ENCODE measurements at regions not wholly inside any gene's neighbourhood (a gene's known extent, or its start where the extent isn't known, plus 50 kb on each side); places are given as distances from the start of the nearest gene placed in this dataset.
"Not testable (repeated sequence)": the region's sequence is repeated elsewhere in the genome, so short reads cannot be mapped to it uniquely, and the experiment has no call there.

DNA sequence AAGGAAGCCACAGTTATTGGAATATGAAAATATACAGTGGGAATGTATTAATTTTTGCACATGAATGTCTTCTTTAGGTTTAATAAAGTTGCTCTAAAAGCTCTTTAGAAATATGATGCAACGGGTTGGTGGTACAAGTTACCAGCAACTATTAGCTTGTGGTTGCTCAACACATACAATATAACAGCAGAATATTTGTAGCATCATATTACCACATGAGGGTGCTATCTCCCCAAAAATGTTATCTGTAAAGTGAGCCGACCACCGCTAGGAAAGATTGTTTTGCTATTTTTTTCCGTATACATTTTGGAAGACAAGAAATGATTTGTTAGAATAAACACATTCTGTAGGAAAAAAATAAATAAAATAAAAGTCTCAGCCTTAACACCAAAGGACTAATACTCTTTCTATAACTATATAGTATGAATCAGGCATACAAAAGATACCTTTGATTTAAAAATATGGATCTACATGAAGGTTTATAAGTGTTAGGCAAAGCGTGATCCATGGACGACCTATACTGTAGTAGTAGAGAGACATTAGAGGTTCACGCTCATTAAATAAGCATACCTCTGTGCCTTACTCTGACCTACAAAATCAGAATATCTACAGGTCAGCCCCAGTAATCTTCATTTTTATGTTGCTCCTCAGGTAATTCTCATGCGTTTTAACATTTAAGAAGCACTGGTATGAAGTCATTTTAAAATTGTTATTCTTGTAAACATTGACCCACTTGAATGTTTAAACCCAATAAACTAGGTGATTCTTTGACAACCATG lies 1110.6 kb upstream of the ACVR2A start:
- DNase-seq: peak in 2 of 58 donors; percentile 1 to 9

DNA sequence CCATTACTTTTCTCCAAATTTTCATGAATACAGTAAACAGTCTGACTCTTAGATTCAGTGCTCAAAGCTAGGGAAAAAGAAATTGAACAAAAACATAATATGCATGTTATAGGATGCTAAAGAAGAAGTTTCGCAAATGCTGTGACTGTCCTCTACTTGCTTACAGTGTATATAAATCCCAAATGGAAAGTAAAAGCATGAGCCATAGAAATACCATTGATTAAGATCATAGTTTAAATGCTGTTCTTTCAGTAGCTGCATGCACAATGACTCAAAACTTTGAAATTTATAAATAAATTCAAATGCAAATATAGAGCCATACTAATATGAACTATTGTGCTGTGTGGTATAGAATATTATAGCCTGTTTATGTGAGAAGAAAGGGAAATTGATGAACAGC lies 1113.9 kb upstream of the ACVR2A start:
- no peak for DNase-seq

DNA sequence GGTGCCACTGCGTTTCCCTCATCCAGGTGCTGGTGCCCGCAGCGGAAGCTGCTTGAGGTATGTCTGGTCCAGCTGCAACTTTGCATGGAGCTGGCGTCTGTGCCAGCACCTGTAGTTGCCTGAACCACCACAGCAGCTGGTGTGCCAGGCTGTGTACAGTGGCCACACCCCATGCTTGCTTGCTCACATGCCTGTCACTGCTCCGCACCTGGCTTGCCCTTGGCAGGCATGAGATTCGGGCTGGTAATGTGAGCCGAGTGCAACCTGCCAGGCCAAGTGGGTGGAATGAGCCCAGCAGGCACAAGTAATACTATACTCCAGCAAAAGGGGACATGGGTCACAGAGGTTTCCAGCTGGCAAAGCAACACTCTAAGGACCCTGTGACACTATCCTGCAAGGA lies 1123.3 kb upstream of the ACVR2A start:
- DNase-seq: no peak

DNA sequence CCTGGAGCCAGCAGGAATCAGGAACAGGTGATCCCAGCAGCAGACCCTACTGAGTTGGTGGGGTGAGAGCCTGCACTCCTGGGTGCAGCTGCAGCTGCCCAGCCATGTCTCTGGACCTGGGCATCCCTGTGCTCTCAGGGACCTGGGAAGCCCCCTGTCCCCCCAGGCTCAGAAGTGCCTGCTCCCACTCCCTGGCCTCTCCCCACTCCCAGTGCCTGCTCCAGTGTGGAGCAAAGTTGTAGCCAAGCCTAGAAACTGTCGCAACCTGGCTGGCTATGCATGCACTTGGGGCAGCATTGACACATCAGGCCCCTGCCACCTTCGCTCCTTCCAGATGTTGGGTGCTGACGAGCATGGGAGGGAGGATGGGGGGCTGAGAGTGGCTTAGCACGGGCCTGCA lies 1124.7 kb upstream of the ACVR2A start:
- DNase-seq: no peak

DNA sequence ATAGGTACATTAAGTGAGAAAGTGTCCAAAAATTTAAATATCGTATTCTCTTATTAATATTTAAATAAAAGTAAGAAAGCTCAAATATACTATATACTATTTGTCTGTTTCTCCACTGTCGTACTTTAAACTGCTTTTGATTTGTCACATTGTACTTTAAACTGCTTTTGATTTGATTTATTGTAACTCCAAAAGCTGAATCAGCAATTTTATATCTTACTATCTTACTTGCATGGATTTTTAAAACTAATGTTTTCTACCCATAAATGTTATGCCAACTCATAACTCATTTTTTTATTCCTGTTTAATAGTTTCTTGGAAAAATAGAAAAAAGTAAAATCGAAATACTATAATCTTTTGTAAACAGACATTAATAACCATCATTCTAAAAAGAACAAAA lies 1128.2 kb upstream of the ACVR2A start:
- no peak for DNase-seq

DNA sequence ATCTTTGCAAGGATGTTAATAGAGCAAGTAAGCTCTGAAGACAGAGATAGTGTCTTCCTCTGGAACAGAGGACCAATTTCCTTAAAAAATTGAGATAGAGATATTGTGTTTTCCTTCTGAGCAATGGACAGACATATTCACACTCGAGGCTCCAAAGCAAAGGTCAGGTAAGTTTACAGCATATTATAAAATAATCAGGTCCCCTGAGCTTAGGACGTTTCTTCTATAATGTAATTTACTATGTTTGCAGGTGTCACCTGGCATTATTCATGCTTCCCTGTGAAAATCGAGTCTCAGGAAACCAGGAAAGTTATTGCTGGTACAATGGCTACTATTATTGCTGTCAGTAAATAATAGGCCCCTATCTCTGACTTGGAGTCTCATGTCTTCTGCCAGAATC lies 1135.8 kb upstream of the ACVR2A start:
- DNase-seq: no peak

DNA sequence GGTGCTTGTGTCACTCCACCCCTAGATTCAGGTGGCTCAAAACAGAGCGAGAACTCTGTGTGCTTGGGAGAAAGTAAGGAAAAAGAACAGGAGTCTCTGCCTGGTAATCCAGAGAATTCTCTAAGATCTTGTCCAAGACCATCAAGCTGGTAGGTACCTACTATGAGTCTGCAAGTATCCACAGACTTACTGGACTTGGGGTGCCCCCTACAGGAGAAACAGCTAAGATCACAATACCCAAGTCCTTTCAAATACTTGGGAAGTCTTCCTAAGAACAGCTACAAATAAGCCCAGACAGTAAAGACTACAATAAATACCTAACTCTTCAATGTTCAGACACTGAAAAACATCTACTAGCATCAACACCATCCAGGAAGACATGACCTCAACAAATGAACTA lies 1143.6 kb upstream of the ACVR2A start:
- DNase-seq: no peak

DNA sequence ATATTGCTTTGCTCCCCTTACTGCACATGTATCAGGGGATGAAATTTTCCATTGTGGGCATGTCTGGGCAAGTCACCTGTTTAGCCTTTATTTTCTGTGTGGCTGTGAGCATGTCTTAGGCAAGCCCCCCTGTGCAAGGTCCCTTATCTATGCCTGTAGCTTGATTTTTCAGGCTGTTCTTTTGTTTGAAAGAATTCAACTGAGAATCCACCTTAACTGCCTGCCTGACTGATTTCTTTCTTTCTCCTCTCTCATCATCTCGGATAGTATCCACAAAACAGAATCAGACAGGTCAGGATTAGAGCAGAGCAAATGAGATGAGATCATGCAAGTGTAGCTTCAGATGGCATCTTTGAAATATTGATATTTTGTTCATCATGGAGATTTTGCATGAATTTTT lies 1147.5 kb upstream of the ACVR2A start:
- DNase-seq: no peak

DNA sequence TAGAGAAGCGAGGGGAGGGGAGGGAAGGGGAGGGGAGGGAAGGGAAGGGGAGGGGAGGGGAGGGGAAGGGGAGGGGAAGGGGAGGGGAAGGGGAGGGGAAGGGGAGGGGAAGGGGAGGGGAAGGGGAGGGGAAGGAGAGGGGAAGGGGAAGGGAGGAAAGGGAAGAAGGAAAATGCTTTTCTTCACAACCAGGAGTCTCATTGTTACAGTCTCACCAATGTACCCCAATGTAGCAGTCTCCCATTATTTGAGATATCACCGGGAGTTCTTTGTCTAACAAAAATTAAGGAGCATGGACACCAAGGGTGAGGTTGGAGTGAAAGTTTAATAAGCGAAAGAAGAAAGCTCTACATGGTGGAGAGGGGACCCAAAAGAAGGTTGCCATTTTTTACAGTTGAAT lies 1148.0 kb upstream of the ACVR2A start:
- not testable (repeated sequence) for DNase-seq

DNA sequence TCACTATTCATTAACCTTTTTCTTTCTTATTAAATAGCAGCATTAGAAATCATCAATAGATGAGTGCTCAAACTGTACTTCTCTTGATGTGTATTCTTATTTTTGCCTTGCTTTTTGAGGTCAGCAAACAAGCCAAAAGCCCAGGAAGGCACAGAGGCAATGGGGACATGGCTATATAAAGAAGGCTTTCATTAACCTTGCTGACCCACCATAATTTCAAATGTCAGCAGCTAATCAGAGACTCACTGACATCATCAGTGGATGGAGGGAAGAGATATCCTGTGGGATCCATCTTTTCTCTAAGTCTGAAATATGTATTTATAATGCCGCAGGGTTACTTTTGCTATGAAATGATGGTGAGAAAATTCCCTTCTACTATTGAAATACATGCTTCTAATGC lies 1162.8 kb upstream of the ACVR2A start:
- no peak for DNase-seq

DNA sequence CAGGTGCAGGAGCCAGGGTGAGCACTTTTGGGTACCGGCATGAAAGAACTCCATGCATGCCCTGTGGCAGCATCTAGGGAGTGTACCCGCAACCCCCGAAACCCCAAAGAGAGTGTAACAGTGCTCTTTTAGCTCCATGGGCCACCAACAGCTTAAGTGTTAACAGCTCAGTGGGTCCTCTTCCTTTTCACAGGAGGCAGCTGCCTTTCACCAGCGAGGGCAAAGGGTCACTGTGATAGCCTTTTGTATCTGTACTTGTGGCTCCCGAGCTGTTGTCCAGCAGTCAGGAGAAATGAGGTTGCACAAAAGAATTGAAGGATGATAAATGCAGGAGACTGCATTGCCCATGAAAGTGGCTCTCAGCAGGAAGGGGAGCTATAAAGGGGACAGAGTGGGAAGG lies 1166.3 kb upstream of the ACVR2A start:
- no peak for DNase-seq

DNA sequence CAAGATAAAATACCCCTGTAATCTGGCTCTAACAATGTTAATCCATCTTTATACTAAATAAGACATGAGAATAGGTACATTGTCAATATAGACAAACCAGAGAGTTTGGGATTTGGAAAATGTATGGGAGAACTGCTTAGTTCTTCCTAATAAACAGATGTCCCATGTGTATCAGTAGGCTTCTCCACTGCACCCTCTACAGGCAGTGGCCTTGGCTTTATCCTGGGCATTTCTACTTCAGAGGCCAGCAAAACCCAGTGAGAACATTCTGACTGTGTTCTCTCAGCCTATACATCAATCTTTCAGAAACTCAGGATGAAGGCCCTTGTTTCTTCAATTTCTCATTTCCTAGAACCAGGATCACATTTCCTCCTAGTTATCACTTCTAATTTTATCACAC lies 1167.5 kb upstream of the ACVR2A start:
- DNase-seq: no peak

DNA sequence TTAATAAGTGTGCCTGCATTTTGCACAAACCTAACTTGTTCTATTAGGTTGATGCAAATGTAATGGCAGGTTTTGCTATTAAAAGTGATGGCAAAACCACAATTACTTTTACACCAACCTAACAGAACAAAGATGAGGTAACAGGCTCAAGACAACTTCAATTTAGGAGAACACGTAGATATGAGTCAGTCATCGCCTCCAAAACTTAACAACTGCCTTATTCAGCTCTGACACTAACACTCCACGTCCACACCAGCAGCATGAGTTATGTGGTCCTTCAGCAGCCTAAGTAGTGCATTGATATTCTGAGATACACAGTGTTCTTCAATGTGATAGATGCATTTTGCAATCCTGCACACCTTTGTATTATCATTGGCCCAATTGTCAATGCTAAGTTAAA lies 1175.1 kb upstream of the ACVR2A start:
- no peak for DNase-seq

DNA sequence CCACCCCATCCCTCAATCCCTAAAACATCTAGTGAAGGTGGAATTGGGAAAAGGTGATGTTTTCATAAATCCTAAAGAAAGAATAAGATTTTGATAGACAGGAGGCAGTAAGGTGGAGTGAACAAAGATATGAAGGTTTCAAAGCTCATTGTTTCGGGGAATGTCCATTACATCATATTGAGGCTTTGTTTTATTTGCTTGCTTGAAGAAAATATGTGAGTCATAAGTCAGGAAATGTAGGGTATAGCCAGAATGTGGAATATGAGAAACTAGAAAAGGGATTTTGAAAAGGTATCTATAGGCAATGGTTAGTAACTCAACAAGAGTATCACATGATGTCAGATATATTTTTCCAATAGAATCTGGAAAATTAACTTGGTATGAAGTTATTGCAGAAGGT lies 1178.5 kb upstream of the ACVR2A start:
- DNase-seq: no peak

DNA sequence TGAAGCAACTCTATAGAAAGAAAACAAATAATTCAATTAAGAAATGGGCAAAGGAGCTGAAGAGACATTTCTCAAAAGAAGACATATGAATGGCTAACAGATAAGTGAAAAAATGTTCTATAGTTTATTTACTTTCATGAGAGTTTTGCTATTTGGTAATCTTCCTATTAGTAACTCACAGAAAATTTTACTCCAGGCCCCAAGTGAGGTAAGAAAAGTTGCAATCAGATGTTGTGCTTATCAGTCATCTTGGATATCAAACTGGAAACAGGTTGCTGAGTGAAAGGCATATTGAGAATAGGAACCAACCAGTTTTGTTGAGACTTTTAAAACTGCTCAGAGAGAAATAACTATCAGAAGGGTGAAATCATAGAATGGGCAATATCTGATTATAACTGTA lies 1179.0 kb upstream of the ACVR2A start:
- no peak for DNase-seq

DNA sequence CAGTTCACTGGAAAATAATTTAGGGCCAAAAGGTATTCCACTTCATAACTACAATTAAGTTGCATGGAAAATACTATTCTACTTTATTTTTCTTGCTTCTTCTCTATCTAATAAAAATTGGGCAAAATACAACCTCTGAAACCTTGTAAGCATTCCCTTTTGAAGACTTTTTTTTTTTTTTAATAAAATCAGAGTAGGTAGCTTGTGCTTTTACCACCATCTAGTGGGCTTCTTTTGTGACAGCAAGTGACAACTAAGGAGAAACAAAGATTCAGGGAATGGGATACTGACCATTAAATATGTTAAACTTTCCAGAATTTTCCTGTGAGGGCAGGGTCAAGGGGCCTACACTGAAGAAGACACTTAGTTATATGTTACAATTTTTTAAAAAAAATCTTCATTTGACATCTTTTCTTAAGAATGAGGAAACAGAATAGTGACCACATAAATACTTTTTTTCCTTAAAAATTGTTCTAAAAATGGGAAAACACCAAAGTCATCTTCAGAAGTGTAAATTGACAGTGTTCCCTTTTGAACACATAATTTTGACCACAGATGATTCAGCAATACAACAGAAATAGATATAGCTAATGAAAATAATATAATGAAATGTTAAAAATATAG lies 1183.2 kb upstream of the ACVR2A start:
- no peak for DNase-seq

DNA sequence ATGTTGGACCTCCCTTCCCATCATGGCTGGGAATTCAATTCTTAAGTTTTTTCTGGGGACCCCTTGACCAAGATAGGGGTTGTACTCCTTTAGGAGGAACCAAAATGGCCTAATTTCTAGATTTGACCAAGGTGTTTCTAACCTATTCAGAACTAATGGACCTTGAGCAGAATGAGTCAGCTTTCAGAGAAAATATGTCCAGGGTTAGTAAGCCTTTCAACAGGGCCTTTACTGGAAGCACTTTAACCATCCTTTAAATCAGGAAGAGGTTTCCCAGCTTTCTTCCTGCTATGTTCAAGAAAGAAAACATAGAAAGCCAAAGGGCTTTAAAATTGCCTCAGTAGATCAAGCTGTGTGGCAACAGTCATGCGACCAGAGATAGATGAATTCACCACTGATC lies 1184.9 kb upstream of the ACVR2A start:
- no peak for DNase-seq

DNA sequence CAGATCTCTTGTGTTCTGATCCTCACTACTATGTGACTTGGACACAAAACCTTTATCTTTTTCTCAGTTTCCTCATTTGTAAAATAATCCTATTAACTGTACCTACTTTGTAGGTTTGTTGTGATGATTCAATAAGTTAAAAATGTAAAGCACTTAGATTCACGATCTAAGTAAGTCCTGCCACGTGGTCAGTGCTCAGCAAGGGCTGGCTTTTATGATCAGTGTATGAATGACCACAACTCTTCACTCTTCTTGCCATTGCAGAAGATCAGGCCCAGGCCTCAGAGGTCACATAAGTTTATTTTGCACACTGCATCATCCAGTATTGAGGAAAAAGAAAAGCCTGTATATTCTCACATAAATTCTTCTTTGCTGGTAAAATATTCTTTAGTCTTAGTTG lies 1192.5 kb upstream of the ACVR2A start:
- no peak for DNase-seq

DNA sequence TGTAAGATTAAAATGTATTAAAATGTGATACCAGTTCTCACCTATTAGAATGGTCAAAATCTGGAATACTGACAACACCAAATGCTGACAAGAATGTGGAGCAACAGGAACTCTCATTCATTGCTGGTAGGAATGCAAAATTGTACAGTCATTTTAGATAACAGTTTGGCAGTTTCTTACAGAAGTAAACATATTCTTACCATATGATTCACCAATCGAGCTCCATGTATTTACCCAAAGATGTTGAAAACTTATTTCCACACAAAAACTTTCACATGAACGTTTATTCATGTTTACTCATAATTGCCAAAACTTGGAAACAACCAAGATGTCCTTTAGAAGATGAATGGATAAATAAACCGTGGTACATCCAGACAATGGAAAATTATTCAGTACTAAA lies 1193.5 kb upstream of the ACVR2A start:
- DNase-seq: no peak

DNA sequence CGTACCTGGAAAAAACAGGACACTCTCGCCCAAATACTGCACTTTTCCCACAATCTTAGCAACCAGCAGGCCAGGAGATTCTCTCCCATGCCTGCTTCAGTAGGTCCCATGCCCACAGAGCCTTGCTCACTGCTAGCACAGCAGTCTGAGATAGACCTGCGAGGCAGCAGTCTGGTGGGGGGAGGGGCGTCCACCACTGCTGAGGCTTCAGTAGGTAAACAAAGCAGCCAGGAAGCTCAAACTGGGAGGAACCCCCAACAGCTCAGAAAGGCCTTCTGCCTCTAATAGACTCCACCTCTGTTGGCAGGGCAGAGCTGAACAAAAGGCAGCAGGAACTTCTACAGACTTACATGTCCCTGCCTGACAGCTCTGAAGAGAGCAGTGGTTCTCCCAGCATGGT lies 1202.8 kb upstream of the ACVR2A start:
- DNase-seq: no peak

DNA sequence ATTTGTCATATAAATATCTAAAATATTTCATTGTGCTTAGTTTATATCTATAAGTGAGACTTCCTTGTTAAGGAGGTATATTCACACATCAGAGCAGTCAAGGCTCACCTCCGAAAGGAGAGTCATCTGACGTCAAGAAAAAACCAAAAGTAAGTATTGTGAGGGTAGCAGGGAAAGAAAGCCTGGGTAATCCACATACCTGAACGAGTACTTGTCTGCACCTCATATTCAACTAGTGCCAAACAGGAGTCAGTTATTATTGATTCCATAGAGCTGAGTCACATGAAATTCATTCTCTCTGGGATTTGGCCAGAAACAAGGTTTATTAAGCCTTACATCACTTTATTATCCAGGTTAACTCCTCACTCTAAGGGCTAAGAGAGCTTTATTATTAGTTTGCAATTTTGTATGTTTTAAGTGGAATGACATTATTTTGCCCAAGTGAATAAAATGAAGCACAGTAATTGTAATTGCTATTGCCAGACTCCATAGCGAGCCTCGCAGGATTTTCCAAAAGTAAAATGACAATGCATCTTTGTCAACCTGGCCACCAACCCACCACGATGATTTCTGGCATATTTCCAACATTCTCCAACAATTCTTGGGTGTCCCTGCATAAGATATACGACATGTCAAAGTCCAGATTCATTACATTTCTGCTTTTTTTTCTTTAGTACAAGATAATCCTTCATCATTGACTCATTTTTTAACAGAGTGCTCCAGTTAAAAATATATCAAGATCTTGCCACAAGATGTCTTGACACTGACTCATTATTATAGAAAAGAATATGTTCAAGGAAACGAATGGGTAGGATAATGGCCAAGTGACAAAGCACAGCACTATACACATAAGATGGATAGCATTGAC lies 1210.4 kb upstream of the ACVR2A start:
- DNase-seq: no peak

DNA sequence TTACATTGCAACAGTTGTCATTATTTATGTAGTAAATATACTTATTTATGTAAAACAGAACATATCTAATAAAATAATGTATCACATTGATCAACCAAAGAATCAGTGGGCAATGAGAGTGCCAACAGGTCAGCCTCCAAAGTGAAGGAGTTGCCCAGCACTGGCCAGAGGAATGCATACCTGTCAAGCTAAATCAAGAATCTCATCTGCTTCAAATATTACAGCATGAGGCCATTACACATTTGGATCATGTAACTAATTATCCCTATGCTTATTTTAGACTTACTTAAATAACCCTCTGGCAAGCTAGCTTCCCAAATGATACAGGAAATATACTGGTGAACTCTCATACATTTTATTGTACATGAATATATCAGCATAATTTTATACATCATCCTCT lies 1211.7 kb upstream of the ACVR2A start:
- no peak for DNase-seq

DNA sequence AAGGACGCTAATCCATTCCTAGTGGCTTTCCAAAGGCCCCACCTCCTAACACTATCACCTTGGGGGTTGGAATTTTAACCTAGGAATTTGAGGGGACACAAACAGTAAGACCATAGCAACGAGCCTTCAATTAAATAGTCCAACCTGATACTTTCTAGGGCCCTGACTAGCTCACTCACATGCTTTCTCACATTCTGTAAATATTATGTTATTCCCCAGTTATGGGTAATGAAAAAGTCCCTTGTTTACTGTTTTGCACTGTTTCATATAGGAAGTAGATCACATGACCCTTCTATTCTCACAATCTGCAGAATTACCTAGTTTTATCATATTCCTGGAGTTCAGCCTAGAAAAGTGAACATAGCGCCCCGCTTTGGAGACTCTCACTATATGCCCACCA lies 1212.1 kb upstream of the ACVR2A start:
- DNase-seq: no peak

All from anterior cingulate cortex (tissue), 58 donors.